ENCODE measurements at regions not wholly inside any gene's neighbourhood (a gene's known extent, or its start where the extent isn't known, plus 50 kb on each side); places are given as distances from the start of the nearest gene placed in this dataset.
"Not testable (repeated sequence)": the region's sequence is repeated elsewhere in the genome, so short reads cannot be mapped to it uniquely, and the experiment has no call there.

- no peak overlapping the region for H3K4me3 ChIP-seq
- no peaks in the 10 kb centered on the region for H3K27me3 ChIP-seq (ENCODE audit: low read depth)
- no peaks in the 10 kb centered on the region for H3K4me1 ChIP-seq
- H3K36me3 ChIP-seq = no peaks in the 10 kb centered on the region
- no peaks in the 10 kb centered on the region for H3K9me3 ChIP-seq (replicated peaks)
- no peak for DNase-seq
- intact Hi-C loops (cut with micrococcal nuclease) = no loop called here
- no peak overlapping the region for H3K27ac ChIP-seq (replicated peaks)
- no peak for TF ChIP-seq CTCF (IDR thresholded peaks at IDR 0.05; ENCODE audit: borderline replicate concordance)
Measured at GRCh38 chr5:29213475-29213874, 1980.0 kb upstream of the CDH6 start.

GRCh38 chr5:29208024-29208423, 1985.5 kb upstream of the CDH6 start:
- no peaks in the 10 kb centered on the region for H3K36me3 ChIP-seq
- intact Hi-C loops (cut with micrococcal nuclease) = no loop called here

GRCh38 chr5:29203049-29203448, 1990.4 kb upstream of the CDH6 start:
- intact Hi-C loops (cut with micrococcal nuclease) = no loop called here
- no peaks in the 10 kb centered on the region for H3K9me3 ChIP-seq (replicated peaks)
- H3K4me3 ChIP-seq = no peak overlapping the region
- H3K4me1 ChIP-seq = no peaks in the 10 kb centered on the region
- DNase-seq = no peak
- no peaks in the 10 kb centered on the region for H3K27me3 ChIP-seq (ENCODE audit: low read depth)
- H3K27ac ChIP-seq (replicated peaks) = no peak overlapping the region
- H3K36me3 ChIP-seq = no peaks in the 10 kb centered on the region
- TF ChIP-seq CTCF (IDR thresholded peaks at IDR 0.05; ENCODE audit: borderline replicate concordance) = no peak

More at GRCh38 chr5:29208024-29208423, 1985.5 kb upstream of the CDH6 start:
- no peak for TF ChIP-seq CTCF (IDR thresholded peaks at IDR 0.05; ENCODE audit: borderline replicate concordance)
- no peak for DNase-seq
- Histone ChIP-seq H3K4me1 (no peaks in the 10 kb centered on the region), H3K27me3 (ENCODE audit: low read depth) (no peaks in the 10 kb centered on the region), H3K27ac (replicated peaks) (no peak overlapping the region), H3K4me3 (no peak overlapping the region), H3K9me3 (replicated peaks) (no peaks in the 10 kb centered on the region)

GRCh38 chr5:29197631-29198454, 1995.6 kb upstream of the CDH6 start:
- H3K4me1 ChIP-seq = no peaks in the 10 kb centered on the region
- H3K27ac ChIP-seq (replicated peaks) = no peak overlapping the region
- DNase-seq = no peak
- H3K4me3 ChIP-seq = no peak overlapping the region
- H3K27me3 ChIP-seq (ENCODE audit: low read depth) = no peaks in the 10 kb centered on the region
- H3K36me3 ChIP-seq = no peaks in the 10 kb centered on the region
- intact Hi-C loops (cut with micrococcal nuclease) = no loop called here
- peaks cover 4% of the 10 kb centered on the region for H3K9me3 ChIP-seq (replicated peaks)
- TF ChIP-seq CTCF (IDR thresholded peaks at IDR 0.05; ENCODE audit: borderline replicate concordance) = no peak

GRCh38 chr5:29193972-29194371, 1999.5 kb upstream of the CDH6 start:
- Histone ChIP-seq H3K27me3 (ENCODE audit: low read depth) (no peaks in the 10 kb centered on the region), H3K4me1 (no peaks in the 10 kb centered on the region), H3K4me3 (no peak overlapping the region), H3K36me3 (no peaks in the 10 kb centered on the region), H3K9me3 (replicated peaks) (peaks cover 4% of the 10 kb centered on the region), H3K27ac (replicated peaks) (no peak overlapping the region)
- intact Hi-C loops (cut with micrococcal nuclease) = no loop called here
- no peak for DNase-seq
- TF ChIP-seq CTCF (IDR thresholded peaks at IDR 0.05; ENCODE audit: borderline replicate concordance) = no peak

- H3K27me3 ChIP-seq (ENCODE audit: low read depth); H3K27ac ChIP-seq (replicated peaks); H3K4me1 ChIP-seq; intact Hi-C loops (cut with micrococcal nuclease); H3K9me3 ChIP-seq (replicated peaks); DNase-seq; H3K36me3 ChIP-seq; H3K4me3 ChIP-seq: not testable (repeated sequence)
Measured at GRCh38 chr5:29191269-29192048, 2002.0 kb upstream of the CDH6 start.

GRCh38 chr5:29190398-29190797, 2003.1 kb upstream of the CDH6 start:
- intact Hi-C loops (cut with micrococcal nuclease); DNase-seq: not testable (repeated sequence)

GRCh38 chr5:29186380-29186779, 2007.1 kb upstream of the CDH6 start:
- intact Hi-C loops (cut with micrococcal nuclease) = not testable (repeated sequence)

More at GRCh38 chr5:29190398-29190797, 2003.1 kb upstream of the CDH6 start:
- H3K36me3 ChIP-seq; H3K4me1 ChIP-seq; H3K4me3 ChIP-seq; H3K27me3 ChIP-seq (ENCODE audit: low read depth); H3K9me3 ChIP-seq (replicated peaks); H3K27ac ChIP-seq (replicated peaks): not testable (repeated sequence)

More at GRCh38 chr5:29186380-29186779, 2007.1 kb upstream of the CDH6 start:
- not testable (repeated sequence) for DNase-seq; H3K36me3 ChIP-seq; H3K4me1 ChIP-seq; H3K27ac ChIP-seq (replicated peaks); H3K27me3 ChIP-seq (ENCODE audit: low read depth); H3K4me3 ChIP-seq
- H3K9me3 ChIP-seq (replicated peaks) = peaks cover 40% of the 10 kb centered on the region

Data from left ventricle myocardium inferior (tissue), 1 donor.